B cell (primary cell): ENCODE measurements at regions not wholly inside any gene's neighbourhood (a gene's known extent, or its start where the extent isn't known, plus 50 kb on each side); places are given as distances from the start of the nearest gene placed in this dataset.

Experiments
- CTCF ChIP-seq: fragments of 200-600 bp; IDR thresholded peaks from one replicate; pipeline ENCODE4 v1.8.0; 2022; ENCODE audit warnings: antibody characterized with exemption, mild to moderate bottlenecking
- EZH2 ChIP-seq: IDR thresholded peaks from 2 replicates; pipeline ENCODE4 v1.6.1; 2012; ENCODE audit warnings: borderline replicate concordance, low read depth, mild to moderate bottlenecking, moderate library complexity, low read length; ENCODE audit not compliant: insufficient read depth, poor library complexity, severe bottlenecking

GRCh38 chr10:131636116-131636515, 264.7 kb upstream of the PPP2R2D start:
- TF ChIP-seq CTCF (no peak), EZH2 (no peak)
